ENCODE measurements at regions not wholly inside any gene's neighbourhood (a gene's known extent, or its start where the extent isn't known, plus 50 kb on each side); places are given as distances from the start of the nearest gene placed in this dataset.

GRCh38 chr3:189049458-189050236 lies 122.1 kb upstream of the TPRG1 start:
- DNase-seq: peak; percentile 20

- DNase-seq: no peak
Observed at GRCh38 chr3:189053322-189053721, 118.4 kb upstream of the TPRG1 start.

GRCh38 chr3:189056646-189057335 lies 115.0 kb upstream of the TPRG1 start:
- no peak for DNase-seq

- DNase-seq: no peak
Observed at GRCh38 chr3:189057369-189057768, 114.4 kb upstream of the TPRG1 start.

GRCh38 chr3:189058071-189058470 lies 113.7 kb upstream of the TPRG1 start:
- DNase-seq: no peak

- DNase-seq: no peak
Observed at GRCh38 chr3:189070965-189071364, 100.8 kb upstream of the TPRG1 start.

GRCh38 chr3:189071446-189071845 lies 100.3 kb upstream of the TPRG1 start:
- DNase-seq: no peak

GRCh38 chr3:189076449-189076848 lies 95.3 kb upstream of the TPRG1 start:
- DNase-seq: no peak

- DNase-seq: no peak
Observed at GRCh38 chr3:189080745-189081144, 91.0 kb upstream of the TPRG1 start.

GRCh38 chr3:189082666-189083427 lies 88.9 kb upstream of the TPRG1 start:
- no peak for DNase-seq

GRCh38 chr3:189084620-189085019 lies 87.2 kb upstream of the TPRG1 start:
- no peak for DNase-seq

GRCh38 chr3:189092547-189092946 lies 79.2 kb upstream of the TPRG1 start:
- DNase-seq: no peak

GRCh38 chr3:189094539-189094938 lies 77.2 kb upstream of the TPRG1 start:
- no peak for DNase-seq

GRCh38 chr3:189096092-189096491 lies 75.7 kb upstream of the TPRG1 start:
- DNase-seq: no peak

- DNase-seq: no peak
Observed at GRCh38 chr3:189099031-189099471, 72.7 kb upstream of the TPRG1 start.

- DNase-seq: no peak
Observed at GRCh38 chr3:189099505-189100290, 72.1 kb upstream of the TPRG1 start.

- DNase-seq: no peak
Observed at GRCh38 chr3:189100866-189101265, 70.9 kb upstream of the TPRG1 start.

GRCh38 chr3:189101594-189101993 lies 70.2 kb upstream of the TPRG1 start:
- no peak for DNase-seq

GRCh38 chr3:189103208-189103607 lies 68.6 kb upstream of the TPRG1 start:
- DNase-seq: no peak

GRCh38 chr3:189108067-189108466 lies 63.7 kb upstream of the TPRG1 start:
- DNase-seq: no peak

- no peak for DNase-seq
Observed at GRCh38 chr3:189108735-189109134, 63.0 kb upstream of the TPRG1 start.

GRCh38 chr3:189109145-189109544 lies 62.6 kb upstream of the TPRG1 start:
- DNase-seq: no peak

- DNase-seq: no peak
Observed at GRCh38 chr3:189117087-189117486, 54.7 kb upstream of the TPRG1 start.

Measured in activated naive CD4-positive, alpha-beta T cell treated with Interleukin-2 at 50 U/mL for 16 hours (primary cell).